H1 (cell line): ENCODE measurements at regions not wholly inside any gene's neighbourhood (a gene's known extent, or its start where the extent isn't known, plus 50 kb on each side); places are given as distances from the start of the nearest gene placed in this dataset.

Experiments used
- BACH1 ChIP-seq: IDR thresholded peaks from 2 replicates; pipeline ENCODE4 v1.6.1; 2012; ENCODE audit warnings: low read length, improper control_type of control experiment
- BCL11A ChIP-seq, 2 experiments: IDR thresholded peaks; one replicate each; pipeline ENCODE4 v1.6.1; 2011; ENCODE audit warnings: low read depth in 2 of 2, low read length in 2 of 2, mild to moderate bottlenecking in 2 of 2
- CBX8 ChIP-seq: fragments of 300-800, 300-1000 bp; sonication (generic); IDR thresholded peaks from 2 replicates; pipeline ENCODE4 v1.7.1; 2016; ENCODE audit warnings: low read depth, low read length, borderline replicate concordance
- CTCF ChIP-seq, 3 experiments: IDR thresholded peaks; 1 replicate in 2 of 3; 2 replicates in 1 of 3; pipeline versions ENCODE4 v1.5.1 to v1.6.1; 2011; ENCODE audit warnings: low read length in 3 of 3, mild to moderate bottlenecking in 3 of 3, inconsistent platforms in 2 of 3, low read depth in 1 of 3, moderate library complexity in 1 of 3; ENCODE audit not compliant: insufficient read depth in 1 of 3; ENCODE audit errors: control extremely low read depth in 1 of 3
- FOSL1 ChIP-seq: IDR thresholded peaks from 2 replicates; pipeline ENCODE4 v1.6.1; 2011; ENCODE audit warnings: mild to moderate bottlenecking, low read depth, low read length, moderate library complexity; ENCODE audit not compliant: insufficient read depth
- GABPA ChIP-seq: IDR thresholded peaks from 2 replicates; pipeline ENCODE4 v1.6.1; 2011; ENCODE audit warnings: mild to moderate bottlenecking, low read length, moderate library complexity, borderline replicate concordance; ENCODE audit not compliant: insufficient read depth
- KDM1A ChIP-seq: fragments of 200-600, 300-600 bp; sonication (generic); IDR thresholded peaks from 2 replicates; pipeline ENCODE4 v1.7.1; 2016; ENCODE audit warnings: mild to moderate bottlenecking, low read length, borderline replicate concordance
- POLR2A ChIP-seq, 2 experiments: IDR thresholded peaks; 1 replicate in 1 of 2; 2 replicates in 1 of 2; pipeline ENCODE4 v1.6.1; 2011; ENCODE audit warnings: low read depth in 2 of 2, low read length in 2 of 2, mild to moderate bottlenecking in 2 of 2; ENCODE audit errors: control extremely low read depth in 1 of 2
- POLR2AphosphoS5 ChIP-seq: IDR thresholded peaks from 2 replicates; pipeline ENCODE4 v1.6.1; 2011; ENCODE audit warnings: low read depth, low read length
- ZNF274 ChIP-seq: IDR thresholded peaks from 2 replicates; pipeline ENCODE4 v1.7.0; 2012; ENCODE audit warnings: low read length, borderline replicate concordance; ENCODE audit errors: extremely low read depth
- TF ChIP-seq, protein P1 (sequence below): IDR thresholded peaks from 2 replicates; pipeline ENCODE4 v1.6.1; 2012; ENCODE audit warnings: inconsistent platforms
- TF ChIP-seq, protein P2 (sequence below): IDR thresholded peaks from 2 replicates; pipeline ENCODE4 v1.6.1; 2011; ENCODE audit warnings: low read length, improper control_type of control experiment

- TF ChIP-seq, protein P1, sequence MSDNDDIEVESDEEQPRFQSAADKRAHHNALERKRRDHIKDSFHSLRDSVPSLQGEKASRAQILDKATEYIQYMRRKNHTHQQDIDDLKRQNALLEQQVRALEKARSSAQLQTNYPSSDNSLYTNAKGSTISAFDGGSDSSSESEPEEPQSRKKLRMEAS = no peak
- TF ChIP-seq CTCF (IDR thresholded peaks at IDR 0.05; ENCODE audit: control extremely low read depth in 1 of 3, insufficient read depth in 1 of 3, low read depth in 1 of 3, low read length in 3 of 3) (no peak), FOSL1 (no peak), GABPA (no peak), BCL11A (IDR thresholded peaks at IDR 0.05; ENCODE audit: low read depth in 2 of 2, low read length in 2 of 2) (no peak), BACH1 (no peak), CBX8 (no peak), POLR2A (IDR thresholded peaks at IDR 0.05; ENCODE audit: control extremely low read depth in 1 of 2, low read depth in 2 of 2, low read length in 2 of 2) (no peak), ZNF274 (no peak), POLR2AphosphoS5 (no peak), KDM1A (no peak)
- TF ChIP-seq, protein P2, sequence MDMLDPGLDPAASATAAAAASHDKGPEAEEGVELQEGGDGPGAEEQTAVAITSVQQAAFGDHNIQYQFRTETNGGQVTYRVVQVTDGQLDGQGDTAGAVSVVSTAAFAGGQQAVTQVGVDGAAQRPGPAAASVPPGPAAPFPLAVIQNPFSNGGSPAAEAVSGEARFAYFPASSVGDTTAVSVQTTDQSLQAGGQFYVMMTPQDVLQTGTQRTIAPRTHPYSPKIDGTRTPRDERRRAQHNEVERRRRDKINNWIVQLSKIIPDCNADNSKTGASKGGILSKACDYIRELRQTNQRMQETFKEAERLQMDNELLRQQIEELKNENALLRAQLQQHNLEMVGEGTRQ = no peak
These were observed 654.6 kb upstream of the SLITRK1 start for GRCh38 chr13:84536906-84537305.
